ENCODE measurements at regions not wholly inside any gene's neighbourhood (a gene's known extent, or its start where the extent isn't known, plus 50 kb on each side); places are given as distances from the start of the nearest gene placed in this dataset.
"Not testable (repeated sequence)": the region's sequence is repeated elsewhere in the genome, so short reads cannot be mapped to it uniquely, and the experiment has no call there.

DNA sequence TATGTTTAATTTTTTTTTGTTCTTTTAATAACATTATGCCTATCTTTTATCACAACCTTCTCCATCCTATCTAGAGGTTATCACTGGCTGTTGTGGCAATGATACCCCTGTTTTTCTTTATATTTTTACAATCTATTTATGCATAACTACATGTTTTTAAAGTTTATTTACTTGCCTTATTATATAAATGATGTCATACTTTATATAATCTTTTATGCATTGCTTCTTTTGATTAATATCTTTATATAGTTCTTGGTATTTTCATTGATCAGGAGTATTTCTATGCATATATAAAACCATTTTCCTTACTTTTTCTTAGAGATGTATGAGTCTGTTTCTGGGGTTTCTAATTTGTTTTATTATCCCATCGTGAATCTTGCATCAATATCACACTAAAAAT, 719.8 kb upstream of the RAG2 start:
- TF ChIP-seq POLR2A (IDR thresholded peaks at IDR 0.05) = no peak
- TF ChIP-seq EP300 (IDR thresholded peaks at IDR 0.05) = no peak
- TF ChIP-seq, protein P1, sequence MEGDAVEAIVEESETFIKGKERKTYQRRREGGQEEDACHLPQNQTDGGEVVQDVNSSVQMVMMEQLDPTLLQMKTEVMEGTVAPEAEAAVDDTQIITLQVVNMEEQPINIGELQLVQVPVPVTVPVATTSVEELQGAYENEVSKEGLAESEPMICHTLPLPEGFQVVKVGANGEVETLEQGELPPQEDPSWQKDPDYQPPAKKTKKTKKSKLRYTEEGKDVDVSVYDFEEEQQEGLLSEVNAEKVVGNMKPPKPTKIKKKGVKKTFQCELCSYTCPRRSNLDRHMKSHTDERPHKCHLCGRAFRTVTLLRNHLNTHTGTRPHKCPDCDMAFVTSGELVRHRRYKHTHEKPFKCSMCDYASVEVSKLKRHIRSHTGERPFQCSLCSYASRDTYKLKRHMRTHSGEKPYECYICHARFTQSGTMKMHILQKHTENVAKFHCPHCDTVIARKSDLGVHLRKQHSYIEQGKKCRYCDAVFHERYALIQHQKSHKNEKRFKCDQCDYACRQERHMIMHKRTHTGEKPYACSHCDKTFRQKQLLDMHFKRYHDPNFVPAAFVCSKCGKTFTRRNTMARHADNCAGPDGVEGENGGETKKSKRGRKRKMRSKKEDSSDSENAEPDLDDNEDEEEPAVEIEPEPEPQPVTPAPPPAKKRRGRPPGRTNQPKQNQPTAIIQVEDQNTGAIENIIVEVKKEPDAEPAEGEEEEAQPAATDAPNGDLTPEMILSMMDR (IDR thresholded peaks at IDR 0.05) = no peak

DNA sequence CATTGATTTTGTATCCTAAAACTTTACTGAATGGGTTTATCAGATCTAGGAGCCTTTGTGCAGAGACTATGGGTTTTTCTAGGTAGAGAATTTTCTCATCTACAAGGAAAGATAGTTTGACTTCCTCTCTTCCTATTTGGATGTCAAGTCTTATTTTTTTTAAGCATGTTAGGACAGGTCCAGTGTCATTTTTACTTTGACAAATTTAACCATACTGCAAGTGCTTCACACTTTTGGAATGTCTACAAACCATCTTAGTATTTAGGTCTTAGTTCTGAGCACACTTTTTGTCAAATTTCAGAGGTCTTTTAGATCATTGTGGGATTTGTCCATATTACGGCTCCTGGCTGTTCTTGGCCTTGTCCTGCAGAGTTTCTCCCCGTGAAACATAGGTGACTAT, 715.2 kb upstream of the RAG2 start:
- H3K36me3 ChIP-seq = no peaks in the 10 kb centered on the region
- no peaks in the 10 kb centered on the region for H3K27me3 ChIP-seq
- no peak for TF ChIP-seq EP300 (IDR thresholded peaks at IDR 0.05)
- no peak for TF ChIP-seq POLR2A (IDR thresholded peaks at IDR 0.05)
- TF ChIP-seq, protein P1 (IDR thresholded peaks at IDR 0.05) = no peak
- no peak overlapping the region for H3K27ac ChIP-seq
- WGBS, 3 donors = 47 to 64% (median 56%) methylated on average over 2 of the region's 2 CpGs
- no peaks in the 10 kb centered on the region for H3K4me1 ChIP-seq (ENCODE audit: insufficient read depth)
- DNase-seq = no peak
- no peak overlapping the region for H3K4me3 ChIP-seq
- intact Hi-C loops (cut with DNase I) = no loop called here
- no peaks in the 10 kb centered on the region for H3K9me3 ChIP-seq

More for the DNA sequence above, 719.8 kb upstream of the RAG2 start:
- H3K27me3 ChIP-seq = no peaks in the 10 kb centered on the region
- no peak overlapping the region for H3K4me3 ChIP-seq
- H3K9me3 ChIP-seq = no peaks in the 10 kb centered on the region
- intact Hi-C loops (cut with DNase I) = no loop called here
- 66 to 74% (median 72%) methylated on average over 1 of the region's 1 CpG for WGBS, 3 donors
- H3K4me1 ChIP-seq (ENCODE audit: insufficient read depth) = no peaks in the 10 kb centered on the region
- no peak overlapping the region for H3K27ac ChIP-seq
- no peak for DNase-seq
- H3K36me3 ChIP-seq = no peaks in the 10 kb centered on the region

GRCh38 chr11:37306563-37306962, 708.5 kb upstream of the RAG2 start:
- Histone ChIP-seq H3K9me3 (no peaks in the 10 kb centered on the region), H3K36me3 (no peaks in the 10 kb centered on the region), H3K4me1 (ENCODE audit: insufficient read depth) (no peaks in the 10 kb centered on the region), H3K27ac (no peak overlapping the region), H3K27me3 (no peaks in the 10 kb centered on the region), H3K4me3 (no peak overlapping the region)
- 73 to 81% (median 76%) methylated on average over 1 of the region's 1 CpG for WGBS, 3 donors
- intact Hi-C loops (cut with DNase I) = no loop called here
- no peak for DNase-seq
- TF ChIP-seq EP300 (IDR thresholded peaks at IDR 0.05) (no peak), POLR2A (IDR thresholded peaks at IDR 0.05) (no peak)
- TF ChIP-seq, protein P1 (IDR thresholded peaks at IDR 0.05) = no peak

- intact Hi-C loops (cut with DNase I); DNase-seq; H3K27me3 ChIP-seq; H3K9me3 ChIP-seq; H3K4me3 ChIP-seq; H3K27ac ChIP-seq; H3K36me3 ChIP-seq; H3K4me1 ChIP-seq (ENCODE audit: insufficient read depth): not testable (repeated sequence)
- 87 to 92% (median 90%) methylated on average over 5 of the region's 5 CpGs for WGBS, 3 donors
Measured at GRCh38 chr11:37301405-37301804, 703.4 kb upstream of the RAG2 start.

DNA sequence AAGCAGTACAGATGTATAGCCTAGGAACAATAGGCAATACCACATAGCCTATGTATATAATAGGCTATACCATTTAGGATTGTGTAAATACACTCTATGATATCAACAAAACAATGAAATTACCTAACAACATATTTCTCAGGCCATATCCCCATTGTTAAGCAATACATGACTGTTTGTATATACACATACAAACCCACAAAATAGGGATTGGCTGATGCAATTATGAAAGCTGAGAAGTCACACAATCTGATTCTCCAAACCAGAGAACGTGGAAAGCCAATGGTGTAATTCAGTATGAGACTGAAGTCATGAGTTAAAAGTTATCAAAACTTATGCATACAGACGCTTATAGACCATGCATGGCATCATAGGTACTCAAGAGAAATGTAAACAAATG, 700.1 kb upstream of the RAG2 start:
- no peak overlapping the region for H3K4me3 ChIP-seq
- WGBS, 3 donors = 65 to 68% (median 68%) methylated on average over 2 of the region's 2 CpGs
- TF ChIP-seq, protein P1 (IDR thresholded peaks at IDR 0.05) = no peak
- TF ChIP-seq POLR2A (IDR thresholded peaks at IDR 0.05) (no peak), EP300 (IDR thresholded peaks at IDR 0.05) (no peak)
- no peak for DNase-seq
- no peaks in the 10 kb centered on the region for H3K4me1 ChIP-seq (ENCODE audit: insufficient read depth)
- no peak overlapping the region for H3K27ac ChIP-seq
- no peaks in the 10 kb centered on the region for H3K27me3 ChIP-seq
- intact Hi-C loops (cut with DNase I) = no loop called here
- no peaks in the 10 kb centered on the region for H3K36me3 ChIP-seq
- H3K9me3 ChIP-seq = no peaks in the 10 kb centered on the region

Data from ovary (tissue), 7 donors.